H1 (cell line): ENCODE measurements at regions not wholly inside any gene's neighbourhood (a gene's known extent, or its start where the extent isn't known, plus 50 kb on each side); places are given as distances from the start of the nearest gene placed in this dataset.

Source experiments
- CTCF ChIA-PET: fragments of 300-600 bp; sonication (Branson Sonifier 250); formaldehyde crosslinking; loops from one replicate; lab custom pipeline; 2021; ENCODE audit not compliant: partially characterized antibody; lab: Charles Lee
- POLR2A ChIA-PET: fragments of 300-600 bp; sonication (Branson Sonifier 250); formaldehyde crosslinking; loops from one replicate; lab custom pipeline; 2021; ENCODE audit warnings: inconsistent platforms; ENCODE audit not compliant: partially characterized antibody; lab: Charles Lee
- DNase-seq, 2 experiments: peaks; one replicate each; pipeline versions ENCODE4 v3.0.0 to v3.0.0-alpha.2; 2010 to 2022; ENCODE audit warnings: low spot score in 2 of 2, low read depth in 1 of 2, mixed read lengths in 1 of 2
- FAIRE-seq: peaks from 2 replicates; lab custom pipeline; 2011; peaks lifted over from hg19 to GRCh38; lab: Jason Lieb, UNC
- H2AFZ ChIP-seq: 2 replicates; pipeline ENCODE4 v1.8.1; 2012; ENCODE audit warnings: low read length, inconsistent platforms
- H2AK5ac ChIP-seq: 2 replicates; pipeline ENCODE4 v1.6.1; 2013; ENCODE audit warnings: low read depth, low read length
- H2BK120ac ChIP-seq: replicated peaks from 2 replicates; pipeline ENCODE3; 2013; ENCODE audit warnings: low read depth, low read length, inconsistent platforms
- H2BK12ac ChIP-seq: 2 replicates; pipeline ENCODE4 v1.6.1; 2013; ENCODE audit warnings: low read depth, low read length
- H2BK15ac ChIP-seq: 2 replicates; pipeline ENCODE4 v1.6.1; 2013; ENCODE audit warnings: low read length
- H2BK20ac ChIP-seq: 2 replicates; pipeline ENCODE4 v1.6.1; 2013; ENCODE audit warnings: low read length
- H2BK5ac ChIP-seq: 2 replicates; pipeline ENCODE4 v1.6.1; 2013; ENCODE audit warnings: low read depth, low read length
- H3K14ac ChIP-seq: 2 replicates; pipeline ENCODE4 v1.6.1; 2013; ENCODE audit warnings: inconsistent platforms; ENCODE audit not compliant: insufficient read length
- H3K18ac ChIP-seq: 2 replicates; pipeline ENCODE4 v1.6.1; 2013; ENCODE audit warnings: low read length; ENCODE audit errors: extremely low read depth
- H3K23ac ChIP-seq: 2 replicates; pipeline ENCODE4 v1.6.1; 2013; ENCODE audit warnings: inconsistent platforms; ENCODE audit not compliant: insufficient read length
- H3K23me2 ChIP-seq: 2 replicates; pipeline ENCODE4 v1.6.1; 2013; ENCODE audit warnings: low read depth, low read length
- H3K27ac ChIP-seq: 2 replicates; pipeline ENCODE4 v1.6.1; 2011; ENCODE audit warnings: low read depth, low read length, inconsistent platforms
- H3K27me3 ChIP-seq, 4 experiments: replicated peaks in 1 of 4; 1 replicate in 1 of 4; 2 replicates in 3 of 4; pipeline versions ENCODE4 v1.6.1 to v1.8.1; 2011 to 2013; ENCODE audit warnings: low read length in 3 of 4, mild to moderate bottlenecking in 3 of 4, inconsistent platforms in 2 of 4, mixed read lengths in 2 of 4, moderate library complexity in 1 of 4; ENCODE audit not compliant: control insufficient read depth in 3 of 4, insufficient read depth in 3 of 4; ENCODE audit errors: extremely low read depth in 1 of 4
- H3K36me3 ChIP-seq, 4 experiments: 2 replicates each; pipeline versions ENCODE4 v1.6.1 to v1.8.1; 2011 to 2013; ENCODE audit warnings: mild to moderate bottlenecking in 4 of 4, low read length in 3 of 4, moderate library complexity in 2 of 4, control low read depth in 1 of 4, inconsistent platforms in 1 of 4; ENCODE audit not compliant: insufficient read depth in 4 of 4, control insufficient read depth in 2 of 4
- H3K4ac ChIP-seq: replicated peaks from 2 replicates; pipeline ENCODE3; 2013; ENCODE audit warnings: low read length, low read depth, mixed read lengths, inconsistent platforms; ENCODE audit not compliant: insufficient read length
- H3K4me1 ChIP-seq, 4 experiments: replicated peaks in 1 of 4; 1 replicate in 1 of 4; 2 replicates in 3 of 4; pipeline versions ENCODE4 v1.6.1 to v1.8.1; 2011 to 2013; ENCODE audit warnings: low read length in 3 of 4, inconsistent platforms in 2 of 4, mixed read lengths in 1 of 4; ENCODE audit not compliant: insufficient read depth in 4 of 4, control insufficient read depth in 3 of 4
- H3K4me2 ChIP-seq, 2 experiments: 2 replicates each; pipeline versions ENCODE4 v1.6.1 to v1.8.1; 2011 to 2013; ENCODE audit warnings: low read depth in 2 of 2, low read length in 2 of 2, control low read depth in 1 of 2, inconsistent platforms in 1 of 2, mild to moderate bottlenecking in 1 of 2; ENCODE audit not compliant: insufficient read depth in 1 of 2
- H3K4me3 ChIP-seq, 4 experiments: fragments of 200-600, 300-600 bp in 1 of 4; sonication (generic), shearing (Covaris generic), sonication (Bioruptor Twin) in 1 of 4; 2 replicates each; pipeline versions ENCODE4 v1.5.1 to v1.8.1; 2011 to 2016; ENCODE audit warnings: low read length in 4 of 4, low read depth in 3 of 4, control low read depth in 2 of 4, inconsistent platforms in 2 of 4, mild to moderate bottlenecking in 2 of 4, mixed read lengths in 1 of 4, moderate library complexity in 1 of 4; ENCODE audit not compliant: insufficient read depth in 2 of 4; ENCODE audit errors: extremely low read depth in 1 of 4
- H3K56ac ChIP-seq: replicated peaks from 2 replicates; pipeline ENCODE3; 2013; ENCODE audit warnings: low read depth, mild to moderate bottlenecking, mixed read lengths, low read length, inconsistent platforms; ENCODE audit not compliant: insufficient read length
- H3K79me1 ChIP-seq: 2 replicates; pipeline ENCODE4 v1.6.1; 2013; ENCODE audit warnings: low read depth, low read length, control low read depth
- H3K79me2 ChIP-seq, 2 experiments: 2 replicates each; pipeline versions ENCODE4 v1.6.1 to v1.8.1; 2012 to 2013; ENCODE audit warnings: low read length in 2 of 2, mild to moderate bottlenecking in 2 of 2, inconsistent platforms in 1 of 2; ENCODE audit not compliant: insufficient read depth in 2 of 2, control insufficient read depth in 1 of 2
- H3K9ac ChIP-seq, 4 experiments: replicated peaks in 1 of 4; 1 replicate in 1 of 4; 2 replicates in 3 of 4; pipeline versions ENCODE4 v1.6.1 to v1.8.1; 2011 to 2013; ENCODE audit warnings: low read depth in 3 of 4, low read length in 3 of 4, control low read depth in 2 of 4, mild to moderate bottlenecking in 2 of 4, moderate library complexity in 2 of 4, inconsistent platforms in 1 of 4; ENCODE audit errors: extremely low read depth in 1 of 4
- H3K9me3 ChIP-seq, 2 experiments: 2 replicates each; pipeline versions ENCODE4 v1.6.1 to v1.8.1; 2012 to 2013; ENCODE audit warnings: mild to moderate bottlenecking in 2 of 2, moderate library complexity in 2 of 2, control low read depth in 1 of 2, inconsistent platforms in 1 of 2, low read depth in 1 of 2, low read length in 1 of 2, mixed read lengths in 1 of 2; ENCODE audit not compliant: insufficient read depth in 2 of 2
- H4K20me1 ChIP-seq, 2 experiments: replicated peaks in 1 of 2; 2 replicates each; pipeline versions ENCODE3 to v1.8.1; 2011 to 2013; ENCODE audit warnings: inconsistent platforms in 2 of 2, low read length in 2 of 2, mild to moderate bottlenecking in 1 of 2; ENCODE audit not compliant: insufficient read depth in 2 of 2, control insufficient read depth in 1 of 2
- H4K5ac ChIP-seq: 2 replicates; pipeline ENCODE4 v1.6.1; 2013; ENCODE audit warnings: low read length, low read depth, mixed read lengths, inconsistent platforms; ENCODE audit not compliant: insufficient read length
- H4K8ac ChIP-seq: 2 replicates; pipeline ENCODE4 v1.8.0; 2013; ENCODE audit warnings: mild to moderate bottlenecking, moderate library complexity, low read length, inconsistent platforms; ENCODE audit not compliant: insufficient read depth; ENCODE audit errors: extremely low read depth
- H4K91ac ChIP-seq: replicated peaks from 2 replicates; pipeline ENCODE3; 2013; ENCODE audit warnings: low read length, mixed read lengths, inconsistent platforms; ENCODE audit not compliant: insufficient read length
- CHD2 ChIP-seq: IDR thresholded peaks from 2 replicates; pipeline ENCODE4 v1.6.1; 2012; ENCODE audit warnings: low read length, improper control_type of control experiment
- HDAC2 ChIP-seq, 2 experiments: fragments of 300-600 bp in 1 of 2; sonication (generic) in 1 of 2; IDR thresholded peaks; 2 replicates each; pipeline ENCODE4 v1.6.1; 2011 to 2012; ENCODE audit warnings: low read depth in 2 of 2, low read length in 2 of 2, mild to moderate bottlenecking in 2 of 2, moderate library complexity in 2 of 2, borderline replicate concordance in 1 of 2, inconsistent platforms in 1 of 2
- RNF2 ChIP-seq: fragments of 200-900, 300-1000 bp; sonication (generic); IDR thresholded peaks from 2 replicates; pipeline ENCODE4 v1.7.1; 2016; ENCODE audit warnings: borderline replicate concordance, low read depth, mild to moderate bottlenecking, antibody characterized with exemption, low read length; ENCODE audit not compliant: poor library complexity, severe bottlenecking; ENCODE audit errors: missing control alignments
- SUZ12 ChIP-seq: fragments of 200-600 bp; sonication (generic); IDR thresholded peaks from 2 replicates; pipeline ENCODE4 v1.6.1; 2012; ENCODE audit warnings: mild to moderate bottlenecking, inconsistent platforms, low read length, moderate library complexity, mixed read lengths
- TEAD4 ChIP-seq: IDR thresholded peaks from 2 replicates; pipeline ENCODE4 v1.6.1; 2012; ENCODE audit warnings: low read depth, low read length, inconsistent platforms, mixed read lengths
- WGBS, 2 experiments: shearing (Covaris generic) in 1 of 2; methylation state at CpG; one replicate each; pipeline versions ENCODE4 v1.1.6 to v1.1.7; 2013 to 2015; ENCODE audit warnings: low lambda C conversion rate in 2 of 2, mixed read lengths in 2 of 2, inconsistent platforms in 1 of 2, low coverage in 1 of 2, missing lambda C conversion rate in 1 of 2; ENCODE audit not compliant: insufficient replicate concordance in 2 of 2, insufficient coverage in 1 of 2, insufficient read length in 1 of 2; ENCODE audit errors: extremely low coverage in 1 of 2, missing lambda C conversion rate in 1 of 2; 5-methylcytosine and 5-hydroxymethylcytosine counted together

- 97% methylated on average over 2 of the region's 2 CpGs; no CpG with 5 or more reads in 1 of the 2 experiments for WGBS, 2 experiments
- no peaks in the 10 kb centered on the region for H3K79me1 ChIP-seq
- no peak for TF ChIP-seq SUZ12
- TF ChIP-seq TEAD4 = no peak
- no peak for TF ChIP-seq HDAC2 (IDR thresholded peaks at IDR 0.05; ENCODE audit: borderline replicate concordance in 1 of 2, low read depth in 2 of 2, low read length in 2 of 2)
- TF ChIP-seq RNF2 = no peak
- no peak for TF ChIP-seq CHD2
Measured at GRCh38 chr14:48788771-48789170, 797.4 kb downstream of the RPS29 start.

More at GRCh38 chr14:48788771-48789170, 797.4 kb downstream of the RPS29 start:
- no peaks in the 10 kb centered on the region for H3K36me3 ChIP-seq
- CTCF ChIA-PET = no interaction called here
- H3K27me3 ChIP-seq = no peaks in the 10 kb centered on the region
- no peak overlapping the region for H2BK12ac ChIP-seq
- H2BK5ac ChIP-seq = no peak overlapping the region
- H3K56ac ChIP-seq = no peak overlapping the region
- H4K8ac ChIP-seq = no peak overlapping the region; the same call in 1 of the 2 replicates
- no peak overlapping the region for H2AK5ac ChIP-seq
- no peak overlapping the region for H3K14ac ChIP-seq
- no peak overlapping the region for H3K4ac ChIP-seq
- no peak overlapping the region for H4K91ac ChIP-seq
- H3K79me2 ChIP-seq = no peaks in the 10 kb centered on the region
- FAIRE-seq (no peak), DNase-seq (no peak)
- no peaks in the 10 kb centered on the region; the same call in 1 of the 2 replicates for H3K23me2 ChIP-seq
- H4K5ac ChIP-seq = no peak overlapping the region
- H3K9me3 ChIP-seq = no peaks in the 10 kb centered on the region
- H3K9ac ChIP-seq = no peak overlapping the region
- no peaks in the 10 kb centered on the region for H4K20me1 ChIP-seq
- 0 out of 2 replicates have a peak overlapping the region, but pooled peaks have one; percentile 28 for H2AFZ ChIP-seq
- no peak overlapping the region for H2BK20ac ChIP-seq
- H2BK15ac ChIP-seq = no peak overlapping the region
- H3K18ac ChIP-seq = no peak overlapping the region
- H2BK120ac ChIP-seq = no peak overlapping the region
- H3K23ac ChIP-seq = no peak overlapping the region
- peaks cover 0 to 2% (median 0%) of the 10 kb centered on the region in 4 experiments; a peak in 1 of 7 replicates for H3K4me1 ChIP-seq
- no peak overlapping the region for H3K27ac ChIP-seq
- H3K4me3 ChIP-seq = no peak overlapping the region
- POLR2A ChIA-PET = no interaction called here
- H3K4me2 ChIP-seq = no peak overlapping the region
